ENCODE measurements at regions not wholly inside any gene's neighbourhood (a gene's known extent, or its start where the extent isn't known, plus 50 kb on each side); places are given as distances from the start of the nearest gene placed in this dataset.
"Not testable (repeated sequence)": the region's sequence is repeated elsewhere in the genome, so short reads cannot be mapped to it uniquely, and the experiment has no call there.

DNA sequence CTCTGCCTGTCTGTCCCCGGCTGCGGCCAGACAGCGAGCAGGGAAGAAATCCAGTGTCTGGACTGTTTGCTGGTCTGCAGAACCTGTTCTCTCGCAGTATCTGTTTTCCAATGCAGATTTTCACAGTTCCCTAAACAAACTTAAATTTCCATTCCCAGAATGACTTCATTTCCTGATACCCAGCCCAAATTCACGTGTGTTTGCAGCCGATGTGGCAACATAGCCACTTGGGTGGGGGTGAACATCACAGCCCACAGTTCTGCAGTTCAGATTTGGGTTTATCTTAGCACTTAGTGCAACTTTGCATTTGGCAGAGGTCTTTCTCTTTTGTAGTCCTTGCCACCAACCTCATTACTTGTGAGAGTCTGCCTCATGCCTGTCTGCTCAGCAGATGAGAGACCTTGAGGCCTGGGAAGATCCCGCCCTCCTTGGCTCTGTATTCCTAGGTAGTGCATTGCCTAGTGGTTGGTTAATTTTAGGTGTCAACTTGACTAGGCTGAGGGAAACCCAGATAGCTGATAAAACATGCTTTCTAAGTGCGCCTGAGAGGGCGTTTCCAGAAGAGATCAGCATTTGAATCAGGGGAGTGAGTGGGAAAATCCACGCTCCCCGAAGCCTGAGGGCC lies 122.8 kb upstream of the FAM20C start:
- not testable (repeated sequence) for DNase-seq

DNA sequence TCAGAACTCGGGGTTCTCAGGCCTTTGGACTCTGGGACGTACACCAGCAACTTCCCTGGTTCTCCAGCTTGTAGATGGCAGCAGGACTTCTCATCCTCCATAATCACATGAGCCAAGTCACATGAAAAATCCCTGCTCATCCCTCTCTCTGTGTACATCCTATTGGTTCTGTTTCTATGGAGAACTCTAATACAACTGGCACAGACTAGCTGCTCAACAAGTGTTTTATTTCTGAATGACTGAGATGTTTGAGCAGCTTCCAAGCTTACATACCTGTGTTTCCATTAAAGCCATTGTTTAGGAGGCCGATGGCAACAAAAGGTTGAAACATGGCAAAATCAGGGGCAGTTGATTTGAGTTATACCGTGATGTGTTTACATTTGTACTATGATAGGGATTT lies 122.2 kb upstream of the FAM20C start:
- DNase-seq: not testable (repeated sequence)

DNA sequence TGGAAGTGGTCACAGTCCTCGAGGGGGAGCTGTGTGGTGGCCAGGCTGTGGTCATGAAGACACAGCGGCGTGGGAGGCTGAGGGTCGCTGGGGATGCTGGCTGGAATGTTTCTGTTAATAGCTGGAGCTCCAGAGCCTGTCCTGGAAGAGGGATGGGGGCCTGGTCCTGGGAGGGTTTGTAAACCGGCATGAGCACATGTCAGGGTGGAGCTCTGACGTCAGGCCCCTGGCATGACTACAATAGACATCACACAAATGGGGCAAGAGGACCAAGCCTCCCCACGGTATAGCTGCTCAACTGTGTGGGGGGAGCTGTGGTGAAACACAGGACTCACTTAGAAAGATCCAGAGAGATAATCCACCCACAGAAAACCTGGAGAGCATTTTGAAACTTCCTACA lies 121.4 kb upstream of the FAM20C start:
- DNase-seq: not testable (repeated sequence)

DNA sequence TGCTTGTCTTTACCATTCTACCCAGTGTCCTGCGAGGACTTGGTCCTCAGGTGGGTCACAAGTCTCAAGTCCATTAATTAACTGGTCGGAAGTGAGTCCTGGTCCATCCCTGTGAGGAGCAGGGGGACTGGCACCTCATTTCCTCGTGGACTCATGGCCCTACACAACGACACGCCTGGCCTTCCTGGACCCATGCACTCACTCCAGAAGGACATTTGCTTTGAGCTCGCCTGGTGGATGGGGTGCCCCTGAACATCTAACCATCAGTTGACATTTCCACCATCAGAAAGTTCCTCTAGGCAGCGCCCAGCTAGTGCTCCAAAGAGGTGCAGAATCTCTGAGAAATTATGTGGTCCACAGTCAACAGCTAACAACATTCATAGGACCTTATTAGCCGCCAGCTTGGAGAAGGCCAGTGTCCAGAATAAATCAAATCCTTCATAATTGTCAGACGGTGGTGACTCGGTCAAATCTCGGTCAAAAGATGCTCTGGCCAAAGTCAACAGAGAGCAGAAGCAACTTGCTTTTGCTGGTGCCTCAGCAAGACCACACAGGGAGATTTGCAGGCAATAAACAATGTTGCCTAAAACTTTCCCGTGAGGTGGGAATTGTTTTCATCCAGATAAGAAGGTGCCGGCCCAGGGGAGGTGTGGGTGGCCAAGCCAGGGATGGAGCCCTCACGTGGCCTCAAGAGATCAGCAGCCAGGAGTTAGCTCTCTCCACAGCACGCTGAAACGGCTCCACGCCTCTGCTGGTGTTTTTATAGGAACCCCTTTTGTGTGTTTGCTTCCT lies 119.9 kb upstream of the FAM20C start:
- not testable (repeated sequence) for DNase-seq

DNA sequence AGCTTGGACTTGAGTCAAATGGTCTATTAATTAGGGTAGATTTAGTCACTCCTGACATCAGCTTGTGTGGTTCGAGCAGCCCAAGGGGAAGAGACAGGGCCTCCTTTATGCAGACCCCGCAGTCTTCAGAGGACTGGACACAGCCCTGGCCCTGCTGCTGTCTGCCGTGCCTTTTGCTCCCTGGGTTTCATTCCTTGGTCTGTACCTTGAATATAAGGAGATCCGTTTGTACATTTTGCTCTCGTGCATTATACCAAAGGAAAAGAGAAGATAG lies 119.4 kb upstream of the FAM20C start:
- not testable (repeated sequence) for DNase-seq

DNA sequence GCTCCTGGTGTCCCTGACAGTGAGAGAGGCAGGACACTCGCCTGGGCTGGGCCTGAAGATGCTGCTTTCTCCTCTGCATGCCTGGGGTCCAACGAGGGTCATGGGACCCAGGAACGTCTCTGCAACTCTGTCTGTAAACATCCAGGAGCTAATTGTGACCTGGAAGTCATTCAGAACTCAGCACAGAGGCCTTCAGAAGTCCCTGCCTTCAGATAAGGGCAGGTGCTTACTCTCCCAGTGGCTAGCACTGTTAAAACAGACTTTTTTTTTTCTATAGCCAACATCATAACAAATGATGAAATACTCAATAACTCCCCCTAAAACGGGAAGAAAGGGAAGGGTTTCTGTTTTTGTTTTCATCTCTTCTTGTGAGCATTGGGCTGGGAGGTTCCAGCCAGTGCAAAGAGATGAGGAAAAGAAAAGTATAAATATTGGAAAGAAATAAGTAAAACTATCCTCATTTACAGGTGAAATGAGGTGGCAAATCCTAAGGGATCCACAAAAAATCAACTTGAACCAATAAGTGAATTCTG lies 118.3 kb upstream of the FAM20C start:
- DNase-seq: not testable (repeated sequence)

DNA sequence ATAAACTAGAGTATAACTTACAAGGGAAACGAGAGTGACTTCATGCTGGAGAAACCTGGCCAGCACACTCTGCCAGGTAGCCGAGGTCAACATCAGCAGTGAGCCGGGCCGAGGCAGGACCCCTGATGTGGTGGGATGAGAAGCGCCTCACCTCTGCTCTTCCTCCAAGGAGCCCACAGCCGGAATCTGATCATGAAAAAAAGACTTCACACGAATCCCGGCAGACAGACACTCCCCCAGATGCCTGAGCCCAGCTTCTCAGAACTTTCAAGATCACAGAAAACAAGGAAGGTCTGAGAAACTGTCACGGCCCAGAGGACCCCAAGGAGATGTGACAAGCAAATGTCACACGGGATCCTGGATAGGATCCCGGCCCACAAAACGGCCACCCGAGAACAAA lies 116.9 kb upstream of the FAM20C start:
- DNase-seq: not testable (repeated sequence)

DNA sequence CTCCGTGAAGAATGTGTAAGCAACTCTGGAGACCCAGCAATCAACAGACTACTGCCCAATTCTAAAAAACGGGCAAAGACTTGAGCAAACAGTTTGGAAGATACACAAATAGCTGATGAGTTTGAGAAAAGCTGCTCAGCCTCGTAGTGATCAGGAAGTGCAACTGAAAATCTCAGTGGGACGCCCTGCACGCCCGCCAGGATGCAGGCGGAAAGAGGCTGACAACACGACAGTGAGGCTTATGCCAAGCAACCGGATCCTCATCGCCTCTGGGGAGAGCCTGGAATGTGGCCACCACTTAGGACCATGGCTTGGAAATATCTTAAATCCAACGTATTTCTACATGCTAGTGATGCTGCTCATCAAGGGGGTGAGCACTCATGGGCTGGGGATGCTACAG lies 116.2 kb upstream of the FAM20C start:
- DNase-seq: not testable (repeated sequence)

DNA sequence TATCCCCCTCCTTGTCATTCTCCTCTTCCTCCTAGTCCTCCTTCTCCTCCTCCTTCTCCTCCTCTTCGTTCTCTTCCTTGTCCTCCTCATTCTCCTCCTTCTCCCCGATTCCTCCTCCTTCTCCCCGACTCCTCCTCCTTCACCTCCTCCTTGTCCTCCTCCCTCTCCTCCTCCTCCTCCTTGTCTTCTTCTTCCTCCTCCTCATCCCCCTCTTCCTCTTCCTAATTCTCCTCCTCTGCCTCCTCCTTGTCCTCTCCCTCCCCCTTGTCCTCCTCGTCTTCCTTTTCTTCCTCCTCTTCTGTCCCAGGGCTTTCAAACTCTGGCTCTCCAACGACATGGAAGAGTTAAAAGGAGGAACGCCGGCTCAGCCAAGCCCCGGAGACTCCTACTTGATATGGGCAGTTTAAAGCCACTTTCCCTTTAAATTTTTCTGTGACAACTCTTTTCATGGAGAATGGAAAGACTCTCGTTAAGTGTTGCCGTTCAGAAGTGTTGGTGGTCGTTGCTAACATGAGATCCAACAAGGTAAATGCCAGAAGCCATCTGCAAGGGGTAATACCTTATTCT lies 115.5 kb upstream of the FAM20C start:
- not testable (repeated sequence) for DNase-seq

DNA sequence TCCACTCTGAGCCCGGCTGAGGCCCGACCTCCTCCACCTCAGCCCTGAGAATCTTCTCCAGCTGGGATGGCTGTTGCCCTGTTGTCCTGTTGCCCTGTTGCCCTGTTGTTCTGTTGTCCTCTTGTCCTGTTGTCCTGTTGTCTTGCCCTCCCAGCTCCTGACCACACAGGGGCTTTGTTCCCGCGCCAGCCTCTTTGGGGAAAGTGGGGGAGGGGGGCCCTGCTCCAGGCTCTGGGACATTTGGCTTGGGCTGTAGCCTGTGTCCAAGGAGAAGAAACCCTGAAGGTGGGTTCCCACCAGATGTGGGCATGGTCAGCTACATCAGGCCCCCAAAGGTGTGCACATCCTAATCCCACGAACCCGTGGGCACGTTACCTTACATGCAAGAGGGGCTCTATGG lies 113.5 kb upstream of the FAM20C start:
- not testable (repeated sequence) for DNase-seq

DNA sequence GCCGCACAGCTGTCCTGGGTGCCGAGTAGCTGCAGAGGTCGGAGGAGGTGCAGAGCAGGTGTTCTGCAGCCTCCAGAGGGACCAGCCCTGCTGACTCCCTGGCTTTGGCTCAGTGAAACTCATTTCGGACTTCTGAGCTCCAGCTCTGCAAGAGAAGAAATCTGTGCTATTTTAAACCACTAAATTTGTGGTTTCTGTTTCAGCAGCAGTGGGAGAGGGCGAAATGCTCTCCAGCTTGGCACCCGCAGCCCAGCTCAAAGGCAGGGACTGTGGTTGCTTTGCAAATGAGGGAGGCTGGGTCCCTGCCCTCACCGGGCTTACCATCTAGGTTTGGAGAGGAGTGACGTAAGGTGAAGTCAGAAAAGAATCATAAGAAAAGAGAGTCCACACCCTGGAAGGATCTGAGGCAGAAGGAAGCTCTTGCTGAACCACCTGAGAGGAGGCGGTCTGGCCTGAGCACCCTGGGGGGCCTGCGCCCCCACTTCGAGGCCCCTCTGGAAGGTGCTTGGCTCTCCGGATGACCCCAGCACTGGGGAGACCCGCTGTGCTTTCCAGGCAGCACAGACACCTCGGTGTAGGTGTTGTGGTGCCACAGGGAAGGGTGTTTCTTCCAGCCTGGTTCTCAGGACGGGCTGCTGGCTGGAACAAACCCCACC lies 112.8 kb upstream of the FAM20C start:
- DNase-seq: not testable (repeated sequence)

DNA sequence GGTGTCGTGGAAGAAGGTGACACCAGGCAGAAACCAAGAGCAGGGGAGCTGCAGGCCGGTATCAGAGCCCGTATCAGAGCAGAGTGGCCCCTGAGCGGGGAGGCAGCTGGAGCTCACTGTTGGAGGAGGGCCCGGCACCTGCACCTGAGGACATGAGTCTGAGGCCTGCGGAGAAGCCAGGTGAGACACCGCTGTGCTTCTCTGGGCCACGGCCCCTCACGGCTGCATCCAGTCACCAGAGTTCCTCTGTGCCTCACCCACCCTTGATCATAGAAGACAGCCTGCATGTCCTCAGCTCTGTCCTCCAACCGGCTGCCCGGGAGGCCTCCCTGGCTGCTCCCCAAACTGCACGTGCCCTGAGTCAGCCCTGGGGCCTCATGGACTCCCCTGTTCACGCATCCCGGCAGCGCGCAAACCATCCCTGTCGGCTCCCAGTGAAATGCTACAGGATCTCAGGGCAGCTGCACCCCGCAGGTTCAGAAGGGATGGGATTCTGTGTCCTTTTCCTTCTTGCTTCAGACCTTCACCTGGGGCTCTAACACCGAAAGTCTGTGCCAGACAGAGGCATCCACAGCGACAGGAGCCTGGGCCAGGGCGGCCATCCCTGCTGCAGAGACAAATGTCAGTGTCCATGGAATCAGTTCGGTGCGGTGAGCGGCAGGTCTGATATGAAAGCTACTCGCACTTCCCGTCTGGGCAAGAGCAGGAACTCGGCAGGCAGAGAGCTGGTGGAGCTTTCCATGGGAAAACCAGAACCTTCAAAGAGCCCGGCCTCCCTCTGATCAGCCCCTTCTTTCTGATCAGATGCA lies 111.9 kb upstream of the FAM20C start:
- no peak for DNase-seq

DNA sequence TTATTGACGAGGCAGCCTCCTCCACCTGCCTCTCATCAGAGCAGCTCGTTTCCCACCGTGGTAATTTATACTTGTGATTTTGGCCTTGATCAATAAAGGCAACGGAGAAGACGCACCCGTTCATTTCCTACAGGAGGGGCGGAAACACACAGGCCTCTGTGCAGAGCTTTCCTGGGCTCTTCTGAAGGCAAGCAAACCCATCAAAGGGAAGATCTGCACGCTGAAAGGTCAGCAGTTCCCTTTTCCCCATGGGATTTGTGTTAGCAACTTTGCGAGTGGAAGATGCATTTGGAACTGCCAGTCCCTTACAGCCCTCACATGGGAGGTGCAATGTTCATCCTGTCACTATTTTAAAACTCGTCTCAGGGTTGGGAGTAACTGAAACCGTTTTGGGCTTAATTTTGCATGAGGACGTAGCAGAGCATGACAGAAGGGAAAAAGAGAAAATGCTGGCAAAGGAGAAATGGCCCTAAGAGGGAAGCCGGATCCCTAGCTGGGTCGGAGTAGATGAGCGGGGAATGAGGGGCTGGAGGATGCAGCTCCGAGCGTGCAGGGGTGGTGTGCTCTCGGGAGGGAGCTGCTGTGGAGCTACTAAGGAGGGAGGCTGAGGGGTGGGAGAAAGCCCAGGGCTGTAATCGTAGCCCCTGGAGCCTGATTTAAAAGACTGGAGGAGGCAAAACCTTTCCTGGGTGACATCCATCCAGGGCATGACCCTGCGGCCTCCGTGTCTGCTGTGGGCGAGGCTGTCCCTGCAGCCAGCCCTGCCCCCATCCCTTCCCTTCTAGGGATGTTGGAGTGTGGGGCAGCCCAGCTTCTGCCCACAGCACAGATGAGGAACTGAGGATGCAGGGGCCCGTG lies 111.1 kb upstream of the FAM20C start:
- no peak for DNase-seq

DNA sequence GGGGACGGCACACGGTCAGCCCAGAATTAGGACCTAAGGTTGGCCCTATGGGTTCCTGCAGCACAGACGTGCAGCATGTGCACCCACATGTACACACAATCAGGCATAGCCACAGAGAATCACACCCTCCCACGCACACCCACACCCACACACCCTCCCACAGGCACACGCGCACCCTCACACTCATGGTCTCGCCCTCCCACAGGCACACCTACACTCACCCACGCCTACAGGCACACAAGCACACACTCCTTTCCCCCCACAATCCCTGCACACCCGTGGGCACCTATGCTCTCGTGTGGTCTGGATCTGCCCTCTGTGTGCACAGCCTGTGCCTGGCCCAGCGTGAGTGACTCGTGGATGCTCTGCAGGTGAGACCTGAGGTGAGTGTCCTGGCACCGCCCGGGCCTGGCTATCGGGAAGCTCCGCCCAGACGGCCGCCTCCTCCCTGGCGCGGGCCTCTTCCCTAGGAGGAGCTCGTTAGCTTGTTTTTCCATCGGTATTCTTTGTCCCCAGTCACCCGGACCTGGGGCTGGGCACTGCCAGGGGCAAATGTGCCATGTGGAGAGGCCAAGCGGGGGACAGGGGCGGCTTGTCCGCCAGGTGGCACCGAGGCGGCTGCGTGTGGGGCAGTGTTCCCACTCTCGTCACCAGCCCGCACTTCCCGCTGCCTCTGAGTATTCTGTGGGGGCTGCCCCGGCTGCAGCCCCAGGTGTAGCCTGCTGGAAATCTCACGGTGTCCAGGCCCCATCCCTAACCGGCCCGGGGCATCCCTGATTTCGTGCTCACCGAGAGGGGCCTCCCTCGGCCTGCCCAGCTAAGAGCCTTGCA lies 110.2 kb upstream of the FAM20C start:
- no peak for DNase-seq

DNA sequence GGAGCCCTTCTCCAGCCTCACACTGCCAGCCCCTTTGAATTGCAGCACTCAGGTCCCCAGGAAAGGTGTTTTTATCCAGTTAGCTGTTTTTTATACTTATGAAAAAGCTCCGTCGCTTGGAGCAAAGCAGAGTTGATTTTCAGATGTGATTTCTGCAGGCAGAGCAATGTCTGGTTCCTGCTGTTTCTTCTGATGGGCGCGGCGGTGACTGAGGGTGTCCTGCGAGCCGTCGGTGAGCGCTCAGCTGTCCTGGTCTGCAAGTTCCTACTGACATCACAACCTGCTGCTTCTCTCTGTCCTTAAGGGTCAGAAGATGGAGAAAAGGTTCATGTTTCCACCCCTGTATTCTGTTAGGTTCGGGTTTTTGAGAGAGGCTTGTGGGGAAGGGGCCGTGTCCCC lies 109.6 kb upstream of the FAM20C start:
- no peak for DNase-seq

DNA sequence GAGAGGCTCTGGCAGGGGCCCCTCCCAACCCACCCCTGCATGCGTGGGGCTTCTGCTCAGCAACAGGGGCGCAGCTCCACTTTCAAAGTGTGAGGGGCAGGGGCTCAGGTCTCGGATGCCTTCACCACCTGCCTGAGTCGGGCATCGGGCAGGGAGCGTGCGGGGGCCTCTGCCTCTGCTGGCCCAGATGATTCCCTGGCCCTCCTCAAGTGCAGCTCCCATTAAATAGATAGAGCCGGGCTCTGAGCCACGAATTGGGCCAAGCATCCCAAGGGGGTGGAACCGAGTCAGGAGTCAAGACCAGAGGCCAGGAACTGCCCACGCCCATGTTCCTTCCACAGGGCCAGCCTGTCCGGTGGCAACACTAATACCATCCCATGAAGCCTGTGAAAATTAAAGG lies 108.9 kb upstream of the FAM20C start:
- no peak for DNase-seq

DNA sequence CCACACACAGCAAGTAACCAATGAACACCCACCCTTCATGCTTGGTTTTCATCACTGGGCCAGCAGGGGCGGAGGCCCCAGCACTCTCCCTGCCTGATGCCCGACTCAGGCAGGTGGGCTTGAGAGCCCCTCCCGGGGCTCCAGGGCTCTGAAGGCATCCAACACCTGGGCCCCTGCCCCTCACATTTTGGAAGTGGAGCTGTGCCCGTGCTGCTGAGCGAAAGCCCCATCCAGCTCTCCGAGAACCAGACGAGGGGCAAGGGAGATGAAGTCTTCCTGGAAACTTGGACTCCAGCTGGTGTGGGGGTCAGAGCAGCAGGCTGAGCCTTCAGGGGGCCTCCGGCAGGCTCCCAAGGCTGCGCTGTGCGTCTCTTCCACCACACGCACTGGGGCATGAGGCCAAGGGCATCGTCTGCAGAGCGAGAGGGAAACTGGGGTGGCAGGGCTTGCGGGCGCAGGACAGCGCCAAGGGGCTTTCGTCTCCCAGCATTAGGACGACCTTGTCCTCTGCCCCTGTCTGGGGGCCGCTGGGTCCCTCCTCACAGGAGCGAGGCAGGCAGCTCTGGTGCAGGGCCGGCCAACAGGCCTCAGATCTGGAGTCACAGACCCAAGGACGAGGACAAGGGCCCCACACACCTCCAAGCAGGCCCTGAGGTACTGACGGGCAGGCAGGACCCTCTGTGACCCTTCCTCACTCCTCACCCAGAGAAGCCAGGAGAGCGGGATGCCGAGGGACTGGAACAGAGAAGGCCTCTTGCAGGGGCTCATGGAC lies 108.3 kb upstream of the FAM20C start:
- DNase-seq: no peak

DNA sequence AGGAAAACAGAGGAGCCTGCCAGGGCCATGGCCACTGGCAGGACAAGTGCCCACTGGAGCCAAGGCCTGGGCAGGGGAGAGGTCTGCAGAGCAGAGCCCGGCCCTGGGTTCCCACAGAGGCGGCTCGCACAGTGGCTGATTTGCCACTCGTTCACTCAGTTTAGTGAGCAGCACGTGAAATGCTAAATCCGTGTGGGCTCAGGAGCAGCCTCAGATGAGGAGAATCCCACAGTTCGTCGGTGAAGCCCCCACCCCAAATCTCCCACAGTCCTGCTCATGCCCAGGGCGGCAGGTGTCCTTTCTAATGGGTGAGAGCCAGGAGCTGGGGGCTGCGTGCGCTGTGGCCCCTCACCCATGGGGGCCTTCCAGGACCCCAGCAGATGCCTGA lies 107.7 kb upstream of the FAM20C start:
- no peak for DNase-seq

DNA sequence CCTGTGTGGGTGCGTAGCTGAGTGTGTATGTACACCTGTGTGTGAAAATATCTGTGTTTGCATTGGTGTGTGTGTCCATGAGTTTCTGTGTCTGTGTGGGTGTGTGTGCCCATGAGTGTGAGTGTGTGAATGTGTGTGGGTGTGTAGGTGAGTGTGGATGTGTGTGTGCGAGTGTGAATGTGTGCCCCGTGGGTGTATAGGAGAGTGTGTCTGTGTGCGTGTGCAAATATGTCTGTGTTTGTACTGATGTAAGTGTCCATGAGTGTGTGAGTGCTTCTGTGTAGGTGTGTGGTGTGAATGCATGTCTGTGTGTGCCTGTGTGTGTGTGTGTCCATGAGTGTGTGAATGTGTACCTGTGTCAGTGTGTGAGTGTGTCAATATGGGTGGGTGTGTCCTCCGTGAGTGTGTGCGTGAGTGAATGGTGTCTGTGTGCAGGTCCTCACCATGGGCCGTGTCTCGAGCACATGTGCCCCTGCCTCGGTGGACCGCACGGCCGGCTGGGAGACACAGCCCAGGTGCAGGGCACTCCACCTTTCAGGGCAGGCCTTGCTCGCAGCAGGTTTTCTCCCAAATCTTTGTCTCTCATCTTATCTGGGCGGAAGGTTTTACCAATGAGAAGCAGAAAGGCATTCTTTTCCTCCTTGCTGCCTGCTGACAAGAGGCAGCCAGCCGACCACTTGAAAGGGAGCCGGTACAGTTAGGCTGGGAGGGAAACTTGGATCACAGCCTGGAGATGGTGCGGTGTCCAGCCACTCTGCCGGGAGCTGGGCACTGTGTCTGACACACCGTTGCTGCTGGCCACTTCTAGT lies 107.1 kb upstream of the FAM20C start:
- no peak for DNase-seq
